ENCODE measurements at regions not wholly inside any gene's neighbourhood (a gene's known extent, or its start where the extent isn't known, plus 50 kb on each side); places are given as distances from the start of the nearest gene placed in this dataset.

DNA sequence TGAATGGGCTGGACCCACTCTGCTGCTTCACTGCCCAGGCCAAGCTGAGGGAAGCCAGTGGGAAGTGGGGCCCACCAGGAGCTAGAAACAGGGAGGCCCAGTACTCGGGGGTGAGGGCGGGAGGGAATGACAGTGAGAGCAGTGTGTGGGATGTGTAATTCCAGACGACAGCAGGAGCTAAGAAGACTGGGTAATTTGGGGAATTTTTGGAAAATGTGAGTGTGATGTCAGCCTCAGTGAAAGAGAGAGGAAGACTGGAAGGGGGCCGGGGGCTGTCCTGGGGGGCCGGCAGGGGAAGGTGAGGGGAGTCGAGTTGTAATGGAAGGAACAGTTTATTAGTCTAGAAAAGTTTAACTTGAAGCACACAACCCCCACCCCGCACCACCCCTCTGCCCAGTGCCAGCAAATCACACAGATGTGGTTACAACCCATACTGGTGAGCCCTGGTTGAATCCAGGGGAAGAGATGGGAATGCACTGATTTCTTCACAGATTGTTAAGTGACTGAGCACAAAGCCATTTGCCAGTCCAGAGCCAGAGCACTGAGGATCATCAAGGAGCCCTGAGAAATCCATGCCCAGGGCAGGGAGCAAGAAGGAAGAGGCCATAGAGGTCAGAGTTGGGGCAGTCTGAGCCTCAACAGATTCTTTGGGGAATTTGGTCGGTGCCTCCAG, 76.7 kb upstream of the PKDCC start:
- TF ChIP-seq, protein P1, sequence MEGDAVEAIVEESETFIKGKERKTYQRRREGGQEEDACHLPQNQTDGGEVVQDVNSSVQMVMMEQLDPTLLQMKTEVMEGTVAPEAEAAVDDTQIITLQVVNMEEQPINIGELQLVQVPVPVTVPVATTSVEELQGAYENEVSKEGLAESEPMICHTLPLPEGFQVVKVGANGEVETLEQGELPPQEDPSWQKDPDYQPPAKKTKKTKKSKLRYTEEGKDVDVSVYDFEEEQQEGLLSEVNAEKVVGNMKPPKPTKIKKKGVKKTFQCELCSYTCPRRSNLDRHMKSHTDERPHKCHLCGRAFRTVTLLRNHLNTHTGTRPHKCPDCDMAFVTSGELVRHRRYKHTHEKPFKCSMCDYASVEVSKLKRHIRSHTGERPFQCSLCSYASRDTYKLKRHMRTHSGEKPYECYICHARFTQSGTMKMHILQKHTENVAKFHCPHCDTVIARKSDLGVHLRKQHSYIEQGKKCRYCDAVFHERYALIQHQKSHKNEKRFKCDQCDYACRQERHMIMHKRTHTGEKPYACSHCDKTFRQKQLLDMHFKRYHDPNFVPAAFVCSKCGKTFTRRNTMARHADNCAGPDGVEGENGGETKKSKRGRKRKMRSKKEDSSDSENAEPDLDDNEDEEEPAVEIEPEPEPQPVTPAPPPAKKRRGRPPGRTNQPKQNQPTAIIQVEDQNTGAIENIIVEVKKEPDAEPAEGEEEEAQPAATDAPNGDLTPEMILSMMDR (conservative IDR thresholded peaks at IDR 0.05 in 1 of 2, IDR thresholded peaks at IDR 0.05 in 1 of 2; ENCODE audit: low read depth in 1 of 2, low read length in 2 of 2), result no peak
- no peak for TF ChIP-seq EZH2 (IDR thresholded peaks at IDR 0.05; ENCODE audit: low read length, missing control alignments)

Data from fibroblast of lung (primary cell).